Colonic mucosa (tissue), 4 donors: ENCODE measurements at regions not wholly inside any gene's neighbourhood (a gene's known extent, or its start where the extent isn't known, plus 50 kb on each side); places are given as distances from the start of the nearest gene placed in this dataset.

Source experiments
- DNase-seq: peaks from one replicate; pipeline ENCODE4 v3.0.0-alpha.2; 2020
- H3K27ac ChIP-seq: fragments of 200-600 bp; one replicate; pipeline ENCODE4 v1.8.0; 2021
- H3K27me3 ChIP-seq: fragments of 200-600 bp; one replicate; pipeline ENCODE4 v1.8.0; 2021
- H3K36me3 ChIP-seq: fragments of 200-600 bp; one replicate; pipeline ENCODE4 v1.8.0; 2021
- H3K4me1 ChIP-seq: fragments of 200-600 bp; one replicate; pipeline ENCODE4 v1.8.0; 2021; ENCODE audit warnings: mild to moderate bottlenecking
- H3K4me3 ChIP-seq: fragments of 200-600 bp; one replicate; pipeline ENCODE4 v1.8.0; 2021
- H3K9ac ChIP-seq, 2 donors: one replicate each; pipeline ENCODE4 v1.7.0; 2013; ENCODE audit warnings: control low read depth in 2 of 2, low read depth in 2 of 2, low read length in 2 of 2
- H3K9me3 ChIP-seq: fragments of 200-600 bp; one replicate; pipeline ENCODE4 v1.8.0; 2021
- intact Hi-C: fragments of 100-400 bp; cut with DNase I; formaldehyde crosslinking; loops from one replicate; pipeline ENCODE4 v1.14.1; 2022
- TF ChIP-seq, protein P1 (sequence below): fragments of 200-600 bp; IDR thresholded peaks from one replicate; pipeline ENCODE4 v1.8.0; 2022; ENCODE audit warnings: antibody characterized with exemption, mild to moderate bottlenecking
- donor health status: healthy.
- donor health status: DM: no; HTN: no; CAD: no.
- donor health status: DM: no; HTN: no; CAD: no.

DNA sequence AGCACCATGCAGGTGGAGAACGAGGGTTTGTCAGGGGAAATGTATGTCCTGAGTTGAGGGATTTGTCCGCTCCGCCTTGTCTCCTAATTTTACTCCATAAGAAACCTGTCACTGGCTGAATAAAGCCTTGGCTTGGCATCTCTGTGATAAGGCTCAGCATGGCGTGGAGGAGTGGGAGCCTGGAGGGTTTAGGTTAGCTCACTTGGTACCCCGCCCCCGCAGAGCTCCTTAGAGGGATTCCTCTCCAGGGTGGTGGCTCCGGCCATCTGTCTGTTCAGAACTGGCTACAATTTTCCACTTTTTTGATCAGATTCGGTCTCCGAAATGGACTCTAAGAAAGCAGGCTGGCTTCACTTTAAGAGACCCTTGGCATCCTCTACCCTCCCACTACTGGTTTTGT is 192.2 kb upstream of the SYNDIG1 start:
- DNase-seq: no peak
- H3K27ac ChIP-seq: no peak overlapping the region
- no peak overlapping the region for H3K9ac ChIP-seq
- H3K9me3 ChIP-seq: no peaks in the 10 kb centered on the region
- intact Hi-C loops: no loop called here
- H3K36me3 ChIP-seq: no peaks in the 10 kb centered on the region
- H3K27me3 ChIP-seq: no peaks in the 10 kb centered on the region
- no peaks in the 10 kb centered on the region for H3K4me1 ChIP-seq
- no peak overlapping the region for H3K4me3 ChIP-seq
- TF ChIP-seq, protein P1, sequence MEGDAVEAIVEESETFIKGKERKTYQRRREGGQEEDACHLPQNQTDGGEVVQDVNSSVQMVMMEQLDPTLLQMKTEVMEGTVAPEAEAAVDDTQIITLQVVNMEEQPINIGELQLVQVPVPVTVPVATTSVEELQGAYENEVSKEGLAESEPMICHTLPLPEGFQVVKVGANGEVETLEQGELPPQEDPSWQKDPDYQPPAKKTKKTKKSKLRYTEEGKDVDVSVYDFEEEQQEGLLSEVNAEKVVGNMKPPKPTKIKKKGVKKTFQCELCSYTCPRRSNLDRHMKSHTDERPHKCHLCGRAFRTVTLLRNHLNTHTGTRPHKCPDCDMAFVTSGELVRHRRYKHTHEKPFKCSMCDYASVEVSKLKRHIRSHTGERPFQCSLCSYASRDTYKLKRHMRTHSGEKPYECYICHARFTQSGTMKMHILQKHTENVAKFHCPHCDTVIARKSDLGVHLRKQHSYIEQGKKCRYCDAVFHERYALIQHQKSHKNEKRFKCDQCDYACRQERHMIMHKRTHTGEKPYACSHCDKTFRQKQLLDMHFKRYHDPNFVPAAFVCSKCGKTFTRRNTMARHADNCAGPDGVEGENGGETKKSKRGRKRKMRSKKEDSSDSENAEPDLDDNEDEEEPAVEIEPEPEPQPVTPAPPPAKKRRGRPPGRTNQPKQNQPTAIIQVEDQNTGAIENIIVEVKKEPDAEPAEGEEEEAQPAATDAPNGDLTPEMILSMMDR: no peak

DNA sequence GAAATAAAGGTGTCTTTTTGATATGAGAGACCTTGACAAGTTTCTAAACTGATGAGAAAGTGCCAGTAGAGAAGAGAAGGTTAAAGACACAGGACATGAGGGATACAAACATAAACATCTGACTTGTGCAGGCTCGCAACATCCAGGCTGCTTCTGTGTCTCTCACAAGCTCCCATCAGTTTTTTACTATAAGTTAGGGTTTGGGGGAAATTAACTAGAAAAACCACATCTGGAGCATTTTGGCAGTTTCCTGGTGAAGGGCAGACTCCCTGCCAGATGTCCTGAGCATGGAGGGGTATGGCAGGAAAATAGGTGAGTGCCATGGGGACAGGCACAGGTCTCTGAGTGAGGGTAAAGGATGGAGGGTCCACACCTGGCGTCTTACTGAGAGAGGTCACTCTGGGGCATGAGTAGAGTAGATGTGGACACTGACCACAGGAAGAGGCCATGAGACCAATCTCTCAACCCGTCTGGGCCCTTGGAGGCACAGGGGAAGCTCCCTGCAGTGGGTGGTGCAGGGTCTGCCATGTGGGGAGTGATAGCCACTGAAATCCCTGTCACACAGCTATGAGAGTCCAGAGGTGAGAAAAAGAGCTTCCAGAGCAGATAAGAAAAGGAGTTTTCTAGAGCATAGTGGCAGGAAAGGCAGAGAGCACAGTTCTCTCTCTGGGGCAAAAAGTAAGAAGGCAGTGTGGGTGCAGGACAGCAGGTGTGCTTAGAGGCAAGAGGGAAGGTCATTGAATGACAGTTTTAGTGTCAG is 193.3 kb upstream of the SYNDIG1 start:
- no peak overlapping the region for H3K4me3 ChIP-seq
- TF ChIP-seq, protein P1: no peak
- no peaks in the 10 kb centered on the region for H3K36me3 ChIP-seq
- H3K4me1 ChIP-seq: no peaks in the 10 kb centered on the region
- no peak for DNase-seq
- no peak overlapping the region for H3K27ac ChIP-seq
- H3K9ac ChIP-seq: no peak overlapping the region
- H3K9me3 ChIP-seq: no peaks in the 10 kb centered on the region
- H3K27me3 ChIP-seq: no peaks in the 10 kb centered on the region
- intact Hi-C loops: no loop called here

DNA sequence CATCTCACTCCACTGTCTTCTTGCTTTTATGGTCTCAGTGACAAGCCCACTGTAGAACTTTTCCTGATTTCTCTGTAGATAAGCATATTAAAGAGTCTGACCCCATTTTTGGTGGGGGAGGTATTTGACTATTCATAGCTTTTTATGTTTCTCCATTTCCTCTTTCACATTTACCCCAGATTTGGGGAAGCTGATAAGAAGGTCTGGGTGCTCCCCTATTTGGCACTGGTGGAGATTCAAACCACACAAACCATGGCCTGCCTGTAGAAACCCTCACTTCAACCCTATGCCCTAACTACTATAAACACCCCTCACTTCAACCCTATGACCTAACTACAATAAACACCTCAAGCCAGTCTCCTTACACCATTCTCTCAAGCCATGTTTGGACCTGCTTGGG is 196.2 kb upstream of the SYNDIG1 start:
- no peak overlapping the region for H3K4me3 ChIP-seq
- no peaks in the 10 kb centered on the region for H3K36me3 ChIP-seq
- TF ChIP-seq, protein P1: no peak
- no peaks in the 10 kb centered on the region for H3K4me1 ChIP-seq
- intact Hi-C loops: no loop called here
- no peak overlapping the region for H3K9ac ChIP-seq
- DNase-seq: no peak
- no peaks in the 10 kb centered on the region for H3K27me3 ChIP-seq
- no peak overlapping the region for H3K27ac ChIP-seq
- no peaks in the 10 kb centered on the region for H3K9me3 ChIP-seq

DNA sequence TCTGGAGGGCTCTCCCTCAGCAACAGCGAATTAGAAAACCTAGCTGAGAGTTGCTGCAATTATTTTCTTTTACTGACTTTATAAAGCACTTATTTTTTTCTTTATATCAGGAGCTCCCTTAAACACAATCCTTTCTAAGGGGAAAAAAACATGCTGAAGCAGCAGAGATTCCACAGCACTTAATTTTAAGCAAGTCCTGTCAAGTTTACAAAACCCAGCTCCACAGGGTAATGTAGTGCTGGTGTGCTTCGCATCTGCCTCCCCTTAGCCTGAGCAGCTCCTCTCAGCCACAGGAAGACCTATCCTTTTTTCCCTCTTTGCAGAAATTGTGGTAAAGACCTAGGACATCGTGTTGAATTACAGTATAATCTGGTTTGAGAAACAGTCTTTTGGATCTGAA is 208.1 kb upstream of the SYNDIG1 start:
- intact Hi-C loops: no loop called here
- TF ChIP-seq, protein P1: no peak

DNA sequence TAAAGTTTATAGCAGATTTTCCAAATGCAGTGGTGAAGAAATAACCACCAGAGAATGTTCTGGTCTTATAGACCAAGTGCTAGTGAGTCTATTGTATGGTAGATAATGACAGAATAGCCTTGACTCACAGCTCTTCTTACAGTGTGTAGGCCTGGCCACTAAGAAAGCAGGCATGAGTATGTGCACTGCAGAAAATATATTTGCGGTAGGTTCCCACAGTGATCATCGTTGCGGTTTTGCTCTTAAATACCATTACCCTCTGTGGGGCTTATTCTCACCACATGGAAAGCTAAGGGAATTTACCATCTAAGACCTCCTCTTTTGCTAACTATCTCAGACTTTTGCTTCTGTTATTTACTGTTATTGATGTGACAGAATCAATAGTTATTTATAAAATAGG is 212.3 kb upstream of the SYNDIG1 start:
- intact Hi-C loops: no loop called here
- no peaks in the 10 kb centered on the region for H3K4me1 ChIP-seq
- H3K36me3 ChIP-seq: no peaks in the 10 kb centered on the region
- H3K4me3 ChIP-seq: no peak overlapping the region
- DNase-seq: no peak
- H3K27me3 ChIP-seq: no peaks in the 10 kb centered on the region
- TF ChIP-seq, protein P1: no peak
- no peak overlapping the region for H3K9ac ChIP-seq
- no peak overlapping the region for H3K27ac ChIP-seq
- no peaks in the 10 kb centered on the region for H3K9me3 ChIP-seq

More for the DNA sequence above, 208.1 kb upstream of the SYNDIG1 start:
- no peaks in the 10 kb centered on the region for H3K9me3 ChIP-seq
- no peak for DNase-seq
- H3K9ac ChIP-seq: no peak overlapping the region
- no peaks in the 10 kb centered on the region for H3K4me1 ChIP-seq
- no peaks in the 10 kb centered on the region for H3K27me3 ChIP-seq
- H3K4me3 ChIP-seq: no peak overlapping the region
- H3K36me3 ChIP-seq: no peaks in the 10 kb centered on the region
- no peak overlapping the region for H3K27ac ChIP-seq
